HepG2 (cell line): ENCODE measurements at regions not wholly inside any gene's neighbourhood (a gene's known extent, or its start where the extent isn't known, plus 50 kb on each side); places are given as distances from the start of the nearest gene placed in this dataset.

Experiments
- ATF4 ChIP-seq, 2 experiments: fragments of 450-650 bp in 1 of 2; sonication (generic) in 1 of 2; formaldehyde crosslinking; IDR thresholded peaks; 2 replicates each; pipeline versions ENCODE4 v1.5.0 to v1.8.0; 2020 to 2022; ENCODE audit warnings: mild to moderate bottlenecking in 1 of 2, missing genetic modification reagents in 1 of 2
- CEBPB ChIP-seq: IDR thresholded peaks from 2 replicates; pipeline ENCODE4 v1.6.1; 2011; ENCODE audit warnings: low read depth, low read length, improper control_type of control experiment, borderline replicate concordance
- CERS6 ChIP-seq: sonication (generic); formaldehyde crosslinking; IDR thresholded peaks from 2 replicates; pipeline ENCODE4 v1.5.0; 2020; ENCODE audit warnings: missing genetic modification reagents
- FOXP1 ChIP-seq, 2 experiments: fragments of 450-650 bp in 1 of 2; IDR thresholded peaks; 2 replicates each; pipeline ENCODE4 v1.6.1; 2017 to 2018; ENCODE audit warnings: antibody characterized with exemption in 1 of 2
- HOMEZ ChIP-seq: IDR thresholded peaks from 2 replicates; pipeline ENCODE4 v1.6.1; 2016; ENCODE audit warnings: low read depth
- JUND ChIP-seq: sonication (generic); formaldehyde crosslinking; IDR thresholded peaks from 2 replicates; pipeline ENCODE4 v1.8.0; 2022; ENCODE audit warnings: mild to moderate bottlenecking, missing genetic modification reagents
- NFE2L2 ChIP-seq: fragments of 150-350 bp; IDR thresholded peaks from 2 replicates; pipeline ENCODE4 v1.6.1; 2014; ENCODE audit warnings: low read length
- NFIB ChIP-seq: sonication (generic); formaldehyde crosslinking; IDR thresholded peaks from 2 replicates; pipeline ENCODE4 v1.9.0; 2021; ENCODE audit warnings: missing genetic modification reagents, mild to moderate bottlenecking, borderline replicate concordance
- PCBP1 ChIP-seq: fragments of 200-400 bp; formaldehyde crosslinking; IDR thresholded peaks from 2 replicates; pipeline ENCODE4 v1.6.1; 2017; ENCODE audit warnings: mild to moderate bottlenecking, low read depth, low read length, borderline replicate concordance
- RAD21 ChIP-seq: fragments of 450-650 bp; formaldehyde crosslinking; IDR thresholded peaks from 2 replicates; pipeline ENCODE4 v1.5.0; 2020; ENCODE audit warnings: mild to moderate bottlenecking
- RXRB ChIP-seq: IDR thresholded peaks from 2 replicates; pipeline ENCODE4 v1.6.1; 2016; ENCODE audit warnings: borderline replicate concordance, missing genetic modification reagents, missing compliant biosample characterization
- SAP130 ChIP-seq: IDR thresholded peaks from 2 replicates; pipeline ENCODE4 v1.6.1; 2016; ENCODE audit warnings: low read depth
- ZNF274 ChIP-seq: sonication (generic); formaldehyde crosslinking; IDR thresholded peaks from 2 replicates; pipeline ENCODE4 v1.5.1; 2020; ENCODE audit warnings: mild to moderate bottlenecking, missing genetic modification reagents
- ZNF30 ChIP-seq: sonication (generic); formaldehyde crosslinking; IDR thresholded peaks from 2 replicates; pipeline ENCODE4 v1.5.0; 2020; ENCODE audit warnings: mild to moderate bottlenecking, missing genetic modification reagents
- ZNF350 ChIP-seq: sonication (generic); formaldehyde crosslinking; IDR thresholded peaks from 2 replicates; pipeline ENCODE4 v1.4.0; 2020; ENCODE audit warnings: mild to moderate bottlenecking, low read depth, missing genetic modification reagents, borderline replicate concordance
- ZNF44 ChIP-seq: sonication (generic); formaldehyde crosslinking; IDR thresholded peaks from 2 replicates; pipeline ENCODE4 v1.5.1; 2020; ENCODE audit warnings: mild to moderate bottlenecking, missing genetic modification reagents
- ZNF607 ChIP-seq: sonication (generic); formaldehyde crosslinking; IDR thresholded peaks from 2 replicates; pipeline ENCODE4 v1.5.1; 2020; ENCODE audit warnings: missing genetic modification reagents, mild to moderate bottlenecking, borderline replicate concordance
- ZNF704 ChIP-seq: sonication (generic); formaldehyde crosslinking; IDR thresholded peaks from 2 replicates; pipeline ENCODE4 v1.8.1; 2023; ENCODE audit warnings: mild to moderate bottlenecking, inconsistent platforms, moderate library complexity, missing genetic modification reagents, borderline replicate concordance
- ZNF709 ChIP-seq: sonication (generic); formaldehyde crosslinking; IDR thresholded peaks from 2 replicates; pipeline ENCODE4 v1.5.0; 2020; ENCODE audit warnings: mild to moderate bottlenecking, missing genetic modification reagents
- ZNF710 ChIP-seq: sonication (generic); formaldehyde crosslinking; IDR thresholded peaks from 2 replicates; pipeline ENCODE4 v1.5.0; 2020; ENCODE audit warnings: mild to moderate bottlenecking, missing genetic modification reagents, borderline replicate concordance
- TF ChIP-seq, protein P1 (sequence below): sonication (generic); formaldehyde crosslinking; IDR thresholded peaks from 2 replicates; pipeline ENCODE4 v1.4.0; 2020; ENCODE audit warnings: missing genetic modification reagents

DNA sequence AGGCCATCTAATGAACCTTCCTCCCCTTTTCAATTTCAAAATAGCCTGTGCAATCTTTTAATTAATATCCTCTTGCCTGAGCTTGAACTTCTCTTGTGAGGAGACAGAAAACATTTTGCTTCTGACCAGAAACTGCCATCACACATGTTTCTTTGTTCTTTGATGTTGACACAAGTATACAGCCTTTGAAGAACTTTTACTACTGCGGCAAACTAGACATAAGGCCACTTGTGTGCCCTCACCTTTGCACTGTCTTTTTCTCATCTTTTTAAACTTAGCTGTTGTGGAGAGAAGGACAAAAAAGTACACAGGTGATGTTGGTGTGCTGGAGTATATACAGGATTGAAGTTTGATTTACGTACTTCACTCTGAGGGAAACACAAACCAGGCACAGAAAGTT, 116.3 kb upstream of the C1GALT1C1 start (continued):
- no peak for TF ChIP-seq ZNF350 (CRISPR knock-in tag)
- no peak for TF ChIP-seq ZNF30
- no peak for TF ChIP-seq NFE2L2
- no peak for TF ChIP-seq ZNF44
- TF ChIP-seq, protein P1, sequence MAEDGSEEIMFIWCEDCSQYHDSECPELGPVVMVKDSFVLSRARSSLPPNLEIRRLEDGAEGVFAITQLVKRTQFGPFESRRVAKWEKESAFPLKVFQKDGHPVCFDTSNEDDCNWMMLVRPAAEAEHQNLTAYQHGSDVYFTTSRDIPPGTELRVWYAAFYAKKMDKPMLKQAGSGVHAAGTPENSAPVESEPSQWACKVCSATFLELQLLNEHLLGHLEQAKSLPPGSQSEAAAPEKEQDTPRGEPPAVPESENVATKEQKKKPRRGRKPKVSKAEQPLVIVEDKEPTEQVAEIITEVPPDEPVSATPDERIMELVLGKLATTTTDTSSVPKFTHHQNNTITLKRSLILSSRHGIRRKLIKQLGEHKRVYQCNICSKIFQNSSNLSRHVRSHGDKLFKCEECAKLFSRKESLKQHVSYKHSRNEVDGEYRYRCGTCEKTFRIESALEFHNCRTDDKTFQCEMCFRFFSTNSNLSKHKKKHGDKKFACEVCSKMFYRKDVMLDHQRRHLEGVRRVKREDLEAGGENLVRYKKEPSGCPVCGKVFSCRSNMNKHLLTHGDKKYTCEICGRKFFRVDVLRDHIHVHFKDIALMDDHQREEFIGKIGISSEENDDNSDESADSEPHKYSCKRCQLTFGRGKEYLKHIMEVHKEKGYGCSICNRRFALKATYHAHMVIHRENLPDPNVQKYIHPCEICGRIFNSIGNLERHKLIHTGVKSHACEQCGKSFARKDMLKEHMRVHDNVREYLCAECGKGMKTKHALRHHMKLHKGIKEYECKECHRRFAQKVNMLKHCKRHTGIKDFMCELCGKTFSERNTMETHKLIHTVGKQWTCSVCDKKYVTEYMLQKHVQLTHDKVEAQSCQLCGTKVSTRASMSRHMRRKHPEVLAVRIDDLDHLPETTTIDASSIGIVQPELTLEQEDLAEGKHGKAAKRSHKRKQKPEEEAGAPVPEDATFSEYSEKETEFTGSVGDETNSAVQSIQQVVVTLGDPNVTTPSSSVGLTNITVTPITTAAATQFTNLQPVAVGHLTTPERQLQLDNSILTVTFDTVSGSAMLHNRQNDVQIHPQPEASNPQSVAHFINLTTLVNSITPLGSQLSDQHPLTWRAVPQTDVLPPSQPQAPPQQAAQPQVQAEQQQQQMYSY (CRISPR knock-in tag): no peak
- TF ChIP-seq ZNF710 (CRISPR knock-in tag): peak; percentile 28; the same call in 1 of the 2 replicates
- no peak for TF ChIP-seq JUND (CRISPR knock-in tag)
- TF ChIP-seq NFIB (CRISPR knock-in tag): no peak
- no peak for TF ChIP-seq FOXP1 (IDR thresholded peaks at IDR 0.05)
- peak; percentile 32; the same call in 1 of the 2 replicates for TF ChIP-seq FOXP1 (CRISPR knock-in tag; IDR thresholded peaks at IDR 0.05)
- no peak for TF ChIP-seq RAD21 (CRISPR knock-in tag)
- no peak for TF ChIP-seq PCBP1
- TF ChIP-seq SAP130 (CRISPR knock-in tag): peak; percentile 50; the same call in 1 of the 2 replicates
- no peak for TF ChIP-seq ZNF274 (CRISPR knock-in tag)
- no peak for TF ChIP-seq ATF4 (CRISPR knock-in tag; IDR thresholded peaks at IDR 0.05)
- peak; percentile 52; the same call in 1 of the 2 replicates for TF ChIP-seq RXRB
- TF ChIP-seq ZNF709 (CRISPR knock-in tag): no peak
- TF ChIP-seq ZNF704 (CRISPR knock-in tag): no peak
- no peak for TF ChIP-seq ZNF607 (CRISPR knock-in tag)
- no peak for TF ChIP-seq HOMEZ (CRISPR knock-in tag)
- no peak for TF ChIP-seq CERS6 (CRISPR knock-in tag)
- TF ChIP-seq CEBPB: no peak
